H9 (cell line): ENCODE measurements at regions not wholly inside any gene's neighbourhood (a gene's known extent, or its start where the extent isn't known, plus 50 kb on each side); places are given as distances from the start of the nearest gene placed in this dataset.

ENCODE experiments used
- DNase-seq: peaks from one replicate; pipeline ENCODE4 v3.0.0-alpha.2; 2017
- H2AFZ ChIP-seq: one replicate; pipeline ENCODE4 v1.6.1; 2013; ENCODE audit warnings: mild to moderate bottlenecking, low read length, control low read depth, moderate library complexity
- H2AK5ac ChIP-seq: 2 replicates; pipeline ENCODE4 v1.6.1; 2013; ENCODE audit warnings: low read length, control low read depth, mixed read lengths; ENCODE audit not compliant: insufficient read length
- H2BK120ac ChIP-seq: one replicate; pipeline ENCODE4 v1.6.1; 2013; ENCODE audit warnings: low read depth, mild to moderate bottlenecking, low read length, control low read depth, inconsistent platforms; ENCODE audit not compliant: poor library complexity, severe bottlenecking
- H2BK12ac ChIP-seq: 2 replicates; pipeline ENCODE4 v1.6.1; 2013; ENCODE audit warnings: low read length, control low read depth, mixed read lengths, low read depth; ENCODE audit not compliant: insufficient read length
- H2BK15ac ChIP-seq: 2 replicates; pipeline ENCODE4 v1.6.1; 2013; ENCODE audit warnings: low read depth, low read length, control low read depth
- H2BK20ac ChIP-seq: one replicate; pipeline ENCODE4 v1.6.1; 2013; ENCODE audit warnings: low read depth, mild to moderate bottlenecking, low read length, control low read depth, inconsistent platforms; ENCODE audit not compliant: poor library complexity, severe bottlenecking
- H2BK5ac ChIP-seq: 2 replicates; pipeline ENCODE4 v1.6.1; 2013; ENCODE audit warnings: low read length, control low read depth, mixed read lengths; ENCODE audit not compliant: insufficient read length
- H3K14ac ChIP-seq: 2 replicates; pipeline ENCODE4 v1.6.1; 2013; ENCODE audit warnings: low read length, control low read depth; ENCODE audit not compliant: insufficient read depth
- H3K18ac ChIP-seq: 2 replicates; pipeline ENCODE4 v1.6.1; 2013; ENCODE audit warnings: low read depth, mild to moderate bottlenecking, mixed read lengths, low read length, control low read depth; ENCODE audit not compliant: insufficient read length
- H3K23ac ChIP-seq: 2 replicates; pipeline ENCODE4 v1.6.1; 2013; ENCODE audit warnings: low read length, control low read depth, mixed read lengths, low read depth; ENCODE audit not compliant: insufficient read length
- H3K23me2 ChIP-seq: 2 replicates; pipeline ENCODE4 v1.6.1; 2013; ENCODE audit warnings: low read depth, mild to moderate bottlenecking, mixed read lengths, low read length, control low read depth; ENCODE audit not compliant: insufficient read length, poor library complexity, severe bottlenecking
- H3K27ac ChIP-seq: 2 replicates; pipeline ENCODE4 v1.5.1; 2013; ENCODE audit warnings: low read length, control low read depth, mixed read lengths, low read depth; ENCODE audit not compliant: insufficient read length
- H3K27me3 ChIP-seq: 2 replicates; pipeline ENCODE4 v1.6.1; 2013; ENCODE audit warnings: low read length, control low read depth, inconsistent platforms; ENCODE audit not compliant: insufficient read depth
- H3K4ac ChIP-seq: 2 replicates; pipeline ENCODE4 v1.6.1; 2013; ENCODE audit warnings: low read depth, mild to moderate bottlenecking, control low read depth, inconsistent platforms, low read length, moderate library complexity
- H3K4me1 ChIP-seq: 2 replicates; pipeline ENCODE4 v1.6.1; 2013; ENCODE audit warnings: low read length, control low read depth, inconsistent platforms; ENCODE audit not compliant: insufficient read depth
- H3K4me2 ChIP-seq: 2 replicates; pipeline ENCODE4 v1.6.1; 2013; ENCODE audit warnings: low read length, control low read depth, mixed read lengths; ENCODE audit not compliant: insufficient read length, insufficient read depth
- H3K56ac ChIP-seq: 2 replicates; pipeline ENCODE4 v1.6.1; 2013; ENCODE audit warnings: low read depth, mild to moderate bottlenecking, mixed read lengths, low read length, control low read depth; ENCODE audit not compliant: insufficient read length
- H3K79me1 ChIP-seq: 2 replicates; pipeline ENCODE4 v1.6.1; 2013; ENCODE audit warnings: low read depth, mild to moderate bottlenecking, moderate library complexity, low read length, control low read depth, inconsistent platforms; ENCODE audit not compliant: insufficient read depth, poor library complexity, severe bottlenecking
- H3K79me2 ChIP-seq: 2 replicates; pipeline ENCODE4 v1.6.1; 2013; ENCODE audit warnings: low read length, control low read depth, inconsistent platforms; ENCODE audit not compliant: insufficient read depth
- H3K9ac ChIP-seq: 2 replicates; pipeline ENCODE4 v1.6.1; 2013; ENCODE audit warnings: low read length, control low read depth, mixed read lengths; ENCODE audit not compliant: insufficient read length; ENCODE audit errors: extremely low read depth
- H3K9me3 ChIP-seq: one replicate; pipeline ENCODE4 v1.6.1; 2013; ENCODE audit warnings: low read depth, low read length, inconsistent platforms; ENCODE audit not compliant: control insufficient read depth
- H3T11ph ChIP-seq: one replicate; pipeline ENCODE4 v1.6.1; 2013; ENCODE audit warnings: mild to moderate bottlenecking, low read length, control low read depth, inconsistent platforms
- H4K20me1 ChIP-seq: one replicate; pipeline ENCODE4 v1.6.1; 2013; ENCODE audit not compliant: control insufficient read depth, insufficient read length, insufficient read depth
- H4K5ac ChIP-seq: 2 replicates; pipeline ENCODE4 v1.6.1; 2013; ENCODE audit warnings: low read depth, mild to moderate bottlenecking, mixed read lengths, low read length, control low read depth; ENCODE audit not compliant: insufficient read length
- H4K8ac ChIP-seq: replicated peaks from 2 replicates; pipeline ENCODE4 v1.6.1; 2013; ENCODE audit warnings: low read length, control low read depth, mixed read lengths, low read depth; ENCODE audit not compliant: insufficient read length
- H4K91ac ChIP-seq: 2 replicates; pipeline ENCODE4 v1.6.1; 2013; ENCODE audit warnings: low read depth, mild to moderate bottlenecking, moderate library complexity, mixed read lengths, low read length, control low read depth; ENCODE audit not compliant: insufficient read length
- H3K27ac Mint-ChIP-seq, 3 experiments: 2 replicates in 2 of 3; 3 replicates in 1 of 3; pipeline ENCODE4 v1.8.0; 2020 to 2021; ENCODE audit warnings: mixed read lengths in 3 of 3, mild to moderate bottlenecking in 1 of 3, moderate library complexity in 1 of 3
- H3K27me3 Mint-ChIP-seq: 2 replicates; pipeline ENCODE4 v1.8.0; 2021; ENCODE audit warnings: low read depth, mild to moderate bottlenecking, moderate library complexity, mixed read lengths
- H3K36me3 Mint-ChIP-seq, 3 experiments: 2 replicates in 2 of 3; 3 replicates in 1 of 3; pipeline ENCODE4 v1.8.0; 2020 to 2021; ENCODE audit warnings: low read depth in 3 of 3, mixed read lengths in 3 of 3; ENCODE audit not compliant: insufficient read depth in 1 of 3
- H3K4me1 Mint-ChIP-seq, 2 experiments: 2 replicates each; pipeline ENCODE4 v1.8.0; 2020; ENCODE audit warnings: mixed read lengths in 2 of 2
- H3K4me3 Mint-ChIP-seq, 2 experiments: 2 replicates in 1 of 2; 3 replicates in 1 of 2; pipeline ENCODE4 v1.8.0; 2020 to 2021; ENCODE audit warnings: mild to moderate bottlenecking in 2 of 2, mixed read lengths in 2 of 2, moderate library complexity in 1 of 2
- H3K9me3 Mint-ChIP-seq, 2 experiments: 2 replicates in 1 of 2; 3 replicates in 1 of 2; pipeline ENCODE4 v1.8.0; 2020; ENCODE audit warnings: mild to moderate bottlenecking in 2 of 2, mixed read lengths in 2 of 2, moderate library complexity in 1 of 2
- WGBS: extraction: QIAGEN DNeasy Blood & Tissue Kit; methylation state at CpG from one replicate; pipeline ENCODE4 v1.1.7; 2013; ENCODE audit warnings: missing lambda C conversion rate, low lambda C conversion rate, mixed read lengths; ENCODE audit not compliant: insufficient read length; ENCODE audit errors: extremely low coverage; 5-methylcytosine and 5-hydroxymethylcytosine counted together
- TF ChIP-seq, protein P1 (sequence below): fragments of 200-600 bp; sonication (generic); conservative IDR thresholded peaks from 3 replicates; pipeline ENCODE4 v1.8.0; 2021; ENCODE audit warnings: antibody characterized with exemption, mild to moderate bottlenecking

DNA sequence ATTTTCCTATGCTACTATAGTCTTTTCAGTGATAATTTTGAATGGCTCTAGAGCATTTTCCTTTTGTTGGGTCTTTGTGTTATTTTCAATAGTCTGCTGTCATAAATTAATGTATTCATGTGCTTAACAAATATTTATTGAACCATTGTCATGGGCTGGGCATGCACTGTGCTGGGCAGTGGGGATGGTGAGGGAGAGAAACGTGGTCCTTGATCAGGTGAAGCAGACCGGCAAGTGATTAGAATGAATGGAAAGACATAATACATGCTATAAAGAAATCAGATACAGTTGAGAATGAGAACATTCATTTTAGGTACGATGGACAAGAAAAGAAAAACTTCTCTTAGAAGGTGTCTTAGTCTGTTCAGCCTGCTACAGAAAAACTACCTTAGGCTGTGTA, 66.1 kb downstream of the KIF4B start:
- Histone ChIP-seq H2BK12ac (no peak overlapping the region), H3K9ac (no peak overlapping the region), H2AK5ac (no peak overlapping the region), H3K79me1 (no peaks in the 10 kb centered on the region), H3K23me2 (no peaks in the 10 kb centered on the region), H3K9me3 (no peaks in the 10 kb centered on the region), H3K14ac (no peak overlapping the region), H3K79me2 (no peaks in the 10 kb centered on the region), H2AFZ (no peak overlapping the region), H3K4me2 (no peak overlapping the region), H3K27ac (no peak overlapping the region), H4K5ac (no peak overlapping the region), H3T11ph (no peak overlapping the region), H2BK20ac (no peak overlapping the region), H2BK5ac (no peak overlapping the region), H2BK15ac (no peak overlapping the region), H3K18ac (no peak overlapping the region), H3K56ac (no peak overlapping the region), H4K8ac (no peak overlapping the region), H3K4me1 (no peaks in the 10 kb centered on the region; the same call in 1 of the 2 replicates), H3K27me3 (no peaks in the 10 kb centered on the region), H4K91ac (no peak overlapping the region), H4K20me1 (no peaks in the 10 kb centered on the region), H3K4ac (no peak overlapping the region), H2BK120ac (no peak overlapping the region), H3K23ac (no peak overlapping the region)
- Mint-ChIP-seq H3K27me3 (no peaks in the 10 kb centered on the region), H3K4me3 (no peak overlapping the region), H3K9me3 (no peaks in the 10 kb centered on the region), H3K36me3 (no peaks in the 10 kb centered on the region), H3K27ac (no peak overlapping the region), H3K4me1 (peaks cover 11% of the 10 kb centered on the region in 2 experiments)
- TF ChIP-seq, protein P1, sequence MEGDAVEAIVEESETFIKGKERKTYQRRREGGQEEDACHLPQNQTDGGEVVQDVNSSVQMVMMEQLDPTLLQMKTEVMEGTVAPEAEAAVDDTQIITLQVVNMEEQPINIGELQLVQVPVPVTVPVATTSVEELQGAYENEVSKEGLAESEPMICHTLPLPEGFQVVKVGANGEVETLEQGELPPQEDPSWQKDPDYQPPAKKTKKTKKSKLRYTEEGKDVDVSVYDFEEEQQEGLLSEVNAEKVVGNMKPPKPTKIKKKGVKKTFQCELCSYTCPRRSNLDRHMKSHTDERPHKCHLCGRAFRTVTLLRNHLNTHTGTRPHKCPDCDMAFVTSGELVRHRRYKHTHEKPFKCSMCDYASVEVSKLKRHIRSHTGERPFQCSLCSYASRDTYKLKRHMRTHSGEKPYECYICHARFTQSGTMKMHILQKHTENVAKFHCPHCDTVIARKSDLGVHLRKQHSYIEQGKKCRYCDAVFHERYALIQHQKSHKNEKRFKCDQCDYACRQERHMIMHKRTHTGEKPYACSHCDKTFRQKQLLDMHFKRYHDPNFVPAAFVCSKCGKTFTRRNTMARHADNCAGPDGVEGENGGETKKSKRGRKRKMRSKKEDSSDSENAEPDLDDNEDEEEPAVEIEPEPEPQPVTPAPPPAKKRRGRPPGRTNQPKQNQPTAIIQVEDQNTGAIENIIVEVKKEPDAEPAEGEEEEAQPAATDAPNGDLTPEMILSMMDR: no peak
- no peak for DNase-seq
- WGBS: no CpG with 5 or more reads among the region's 3 CpGs
